Type B pancreatic cell (in vitro differentiated cells): ENCODE measurements at regions not wholly inside any gene's neighbourhood (a gene's known extent, or its start where the extent isn't known, plus 50 kb on each side); places are given as distances from the start of the nearest gene placed in this dataset.

ENCODE experiments used
- DNase-seq: peaks from one replicate; pipeline ENCODE4 v3.0.0; 2021; ENCODE audit warnings: mixed read lengths; ENCODE audit not compliant: unreplicated experiment; ENCODE audit errors: extremely low spot score
- H3K27ac Mint-ChIP-seq: 2 replicates; pipeline ENCODE4 v1.8.0; 2021; ENCODE audit warnings: mild to moderate bottlenecking, mixed read lengths
- H3K27me3 Mint-ChIP-seq: 2 replicates; pipeline ENCODE4 v1.8.0; 2021; ENCODE audit warnings: mixed read lengths
- H3K36me3 Mint-ChIP-seq: 2 replicates; pipeline ENCODE4 v1.8.0; 2021; ENCODE audit warnings: mixed read lengths
- H3K4me1 Mint-ChIP-seq: one replicate; pipeline ENCODE4 v1.8.0; 2021; ENCODE audit warnings: mixed read lengths; ENCODE audit not compliant: unreplicated experiment
- H3K4me3 Mint-ChIP-seq: 2 replicates; pipeline ENCODE4 v1.8.0; 2021; ENCODE audit warnings: mild to moderate bottlenecking, mixed read lengths
- H3K9me3 Mint-ChIP-seq: 2 replicates; pipeline ENCODE4 v1.8.0; 2021; ENCODE audit warnings: mixed read lengths
- TF ChIP-seq, protein P1 (sequence below): fragments of 200-600 bp; sonication (generic); conservative IDR thresholded peaks from 2 replicates; pipeline ENCODE4 v1.5.0; 2021; ENCODE audit warnings: antibody characterized with exemption, mild to moderate bottlenecking

DNA sequence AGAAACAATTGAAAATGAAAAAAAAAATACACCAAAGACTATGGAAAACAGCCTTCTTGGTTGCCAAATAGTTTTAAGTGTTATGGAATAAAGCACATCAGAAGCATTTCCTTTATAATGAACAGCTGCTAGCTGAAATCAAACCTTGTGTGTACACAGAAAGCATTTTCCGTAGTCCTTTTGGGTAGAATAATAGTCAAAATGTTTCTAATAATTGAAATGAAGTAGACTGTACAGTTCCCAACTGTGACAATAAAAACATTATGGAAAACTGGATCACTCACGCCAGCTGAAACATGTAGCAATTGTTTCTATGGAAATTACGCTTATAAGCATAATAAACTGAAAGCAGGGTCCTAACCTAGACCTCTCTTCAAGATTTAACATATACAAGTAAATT, 856.3 kb upstream of the B3GALT2 start:
- Mint-ChIP-seq H3K27ac (no peak overlapping the region), H3K9me3 (no peaks in the 10 kb centered on the region), H3K4me3 (no peak overlapping the region), H3K27me3 (no peaks in the 10 kb centered on the region), H3K36me3 (no peaks in the 10 kb centered on the region), H3K4me1 (peaks cover 4% of the 10 kb centered on the region)
- no peak for DNase-seq
- TF ChIP-seq, protein P1, sequence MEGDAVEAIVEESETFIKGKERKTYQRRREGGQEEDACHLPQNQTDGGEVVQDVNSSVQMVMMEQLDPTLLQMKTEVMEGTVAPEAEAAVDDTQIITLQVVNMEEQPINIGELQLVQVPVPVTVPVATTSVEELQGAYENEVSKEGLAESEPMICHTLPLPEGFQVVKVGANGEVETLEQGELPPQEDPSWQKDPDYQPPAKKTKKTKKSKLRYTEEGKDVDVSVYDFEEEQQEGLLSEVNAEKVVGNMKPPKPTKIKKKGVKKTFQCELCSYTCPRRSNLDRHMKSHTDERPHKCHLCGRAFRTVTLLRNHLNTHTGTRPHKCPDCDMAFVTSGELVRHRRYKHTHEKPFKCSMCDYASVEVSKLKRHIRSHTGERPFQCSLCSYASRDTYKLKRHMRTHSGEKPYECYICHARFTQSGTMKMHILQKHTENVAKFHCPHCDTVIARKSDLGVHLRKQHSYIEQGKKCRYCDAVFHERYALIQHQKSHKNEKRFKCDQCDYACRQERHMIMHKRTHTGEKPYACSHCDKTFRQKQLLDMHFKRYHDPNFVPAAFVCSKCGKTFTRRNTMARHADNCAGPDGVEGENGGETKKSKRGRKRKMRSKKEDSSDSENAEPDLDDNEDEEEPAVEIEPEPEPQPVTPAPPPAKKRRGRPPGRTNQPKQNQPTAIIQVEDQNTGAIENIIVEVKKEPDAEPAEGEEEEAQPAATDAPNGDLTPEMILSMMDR, result no peak

DNA sequence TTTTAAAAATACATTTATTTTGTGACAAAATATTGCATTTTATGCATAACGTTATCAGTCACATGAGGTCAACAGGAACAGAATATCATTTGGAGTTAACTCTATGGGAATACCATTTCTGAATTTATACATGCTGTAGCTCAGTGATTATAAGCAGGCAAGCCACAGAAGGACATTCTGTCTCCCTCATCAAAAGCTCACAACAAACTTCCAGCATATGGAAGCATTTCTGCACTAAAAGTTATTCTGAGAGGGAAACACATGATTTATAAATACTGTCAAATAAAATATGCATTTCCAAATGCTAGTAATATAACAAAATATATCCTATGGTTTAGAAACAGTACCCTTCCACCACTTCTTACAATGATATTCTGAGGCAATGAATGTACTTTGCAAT, 854.1 kb upstream of the B3GALT2 start:
- H3K27ac Mint-ChIP-seq, result no peak overlapping the region
- H3K36me3 Mint-ChIP-seq, result no peaks in the 10 kb centered on the region
- no peaks in the 10 kb centered on the region for H3K4me1 Mint-ChIP-seq
- TF ChIP-seq, protein P1, result no peak
- H3K4me3 Mint-ChIP-seq, result no peak overlapping the region
- DNase-seq, result no peak
- H3K27me3 Mint-ChIP-seq, result no peaks in the 10 kb centered on the region
- no peaks in the 10 kb centered on the region for H3K9me3 Mint-ChIP-seq

DNA sequence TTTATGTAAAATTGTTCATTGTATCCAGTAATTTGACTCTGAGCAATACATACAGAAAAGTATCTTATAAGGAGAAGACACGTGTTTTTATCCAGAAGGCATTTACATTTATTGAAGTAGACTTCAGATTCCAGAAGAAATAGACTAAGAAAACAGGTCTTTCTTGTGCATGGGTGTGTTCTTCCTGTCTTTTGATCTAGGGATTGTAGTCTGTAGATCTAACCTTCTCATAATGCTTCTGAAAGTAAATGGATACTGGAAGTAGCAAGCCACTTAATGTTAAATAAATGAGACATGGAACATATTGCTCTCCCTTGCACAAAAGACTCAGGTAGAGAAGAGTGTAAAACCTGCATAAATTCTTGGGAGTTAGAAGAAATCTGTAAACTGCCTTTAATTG, 853.2 kb upstream of the B3GALT2 start:
- TF ChIP-seq, protein P1, result no peak
- Mint-ChIP-seq H3K4me1 (no peaks in the 10 kb centered on the region), H3K36me3 (no peaks in the 10 kb centered on the region), H3K27ac (no peak overlapping the region), H3K9me3 (no peaks in the 10 kb centered on the region), H3K27me3 (no peaks in the 10 kb centered on the region), H3K4me3 (no peak overlapping the region)
- no peak for DNase-seq

DNA sequence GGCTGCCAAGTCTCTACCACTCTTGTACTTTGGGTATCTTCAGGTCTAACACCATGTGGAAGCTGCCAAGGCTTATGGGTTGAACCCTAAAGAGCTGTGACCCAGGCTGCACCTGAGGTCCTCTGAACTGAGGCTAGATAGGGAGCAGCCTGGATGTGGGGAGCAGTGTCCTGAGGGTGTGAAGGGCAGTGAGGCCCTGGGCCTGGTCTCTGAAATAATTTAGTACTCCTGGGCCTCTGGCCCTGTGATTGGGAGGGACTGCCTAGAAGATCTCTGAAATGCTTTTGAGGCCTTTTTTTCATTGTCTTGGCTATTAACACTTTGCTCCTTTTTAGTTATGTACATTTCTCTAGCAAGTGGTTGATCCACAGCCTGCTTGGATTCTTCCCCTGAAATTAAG, 847.2 kb upstream of the B3GALT2 start:
- TF ChIP-seq, protein P1, result no peak
- Mint-ChIP-seq H3K4me1 (no peaks in the 10 kb centered on the region), H3K27ac (no peak overlapping the region), H3K36me3 (no peaks in the 10 kb centered on the region), H3K4me3 (no peak overlapping the region), H3K27me3 (no peaks in the 10 kb centered on the region), H3K9me3 (peaks cover 5% of the 10 kb centered on the region)
- no peak for DNase-seq

DNA sequence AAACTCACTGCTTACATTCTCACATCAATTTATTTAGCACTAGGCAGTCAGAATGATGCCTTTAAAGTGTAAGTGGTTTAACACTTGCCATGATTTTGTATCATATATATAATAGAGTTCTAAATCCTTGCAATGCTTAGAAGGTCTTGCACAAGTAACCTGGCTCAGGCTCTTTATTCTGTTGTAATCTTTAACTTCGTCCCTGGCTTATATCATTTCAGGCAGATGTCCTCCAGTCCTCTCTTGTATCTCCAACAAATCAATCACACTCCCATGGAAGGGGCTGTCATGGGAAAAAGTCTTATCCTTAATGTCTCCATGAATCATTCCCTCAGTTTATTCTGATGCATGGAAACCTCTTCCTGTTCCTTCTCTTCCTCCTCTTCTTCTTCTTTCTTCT, 841.6 kb upstream of the B3GALT2 start:
- no peak for DNase-seq
- H3K27me3 Mint-ChIP-seq, result no peaks in the 10 kb centered on the region
- H3K27ac Mint-ChIP-seq, result no peak overlapping the region
- no peaks in the 10 kb centered on the region for H3K36me3 Mint-ChIP-seq
- TF ChIP-seq, protein P1, result no peak
- H3K4me1 Mint-ChIP-seq, result no peaks in the 10 kb centered on the region
- H3K9me3 Mint-ChIP-seq, result peaks cover 7% of the 10 kb centered on the region
- H3K4me3 Mint-ChIP-seq, result no peak overlapping the region

DNA sequence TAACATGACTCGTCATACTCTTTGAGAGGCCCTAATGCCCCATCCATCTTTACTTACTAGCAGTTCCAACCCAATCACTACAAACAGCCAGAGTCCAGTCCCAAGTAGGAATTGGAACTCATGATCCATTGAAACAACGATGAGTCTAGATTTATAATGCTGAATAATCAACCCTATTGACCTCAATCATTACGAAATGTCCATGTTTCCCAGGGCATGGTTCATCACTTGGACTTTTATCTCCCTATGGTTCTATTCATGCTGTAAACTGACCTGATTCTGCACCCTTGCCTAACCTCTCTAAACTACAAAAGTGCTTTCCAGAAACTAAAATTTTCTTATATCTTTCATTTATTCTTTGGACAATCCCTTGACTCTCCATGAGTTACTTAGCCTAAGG, 840.0 kb upstream of the B3GALT2 start:
- H3K36me3 Mint-ChIP-seq, result no peaks in the 10 kb centered on the region
- H3K27ac Mint-ChIP-seq, result no peak overlapping the region
- no peaks in the 10 kb centered on the region for H3K27me3 Mint-ChIP-seq
- peaks cover 7% of the 10 kb centered on the region for H3K9me3 Mint-ChIP-seq
- H3K4me1 Mint-ChIP-seq, result no peaks in the 10 kb centered on the region
- TF ChIP-seq, protein P1, result no peak
- H3K4me3 Mint-ChIP-seq, result no peak overlapping the region
- no peak for DNase-seq
